ENCODE measurements at regions not wholly inside any gene's neighbourhood (a gene's known extent, or its start where the extent isn't known, plus 50 kb on each side); places are given as distances from the start of the nearest gene placed in this dataset.

GRCh38 chr7:13198036-13198435, 510.6 kb downstream of the ARL4A start:
- H3K9me3 ChIP-seq (ENCODE audit: low read depth, low read length, poor library complexity, severe bottlenecking) = no peaks in the 10 kb centered on the region
- no TSS peak for BruUV-seq (replicated peaks)
- peaks cover 9% of the 10 kb centered on the region for H3K27me3 ChIP-seq (replicated peaks; ENCODE audit: insufficient read depth, low read depth, low read length, poor library complexity)
- CTCF ChIA-PET = no interaction called here
- no peak overlapping the region for H3K4me3 ChIP-seq (ENCODE audit: low read depth, low read length, poor library complexity, severe bottlenecking)
- no peak overlapping the region for H3K27ac ChIP-seq (ENCODE audit: low read depth, low read length, poor library complexity, severe bottlenecking)
- POLR2A ChIA-PET (ENCODE audit: low non-redundant PET) = no interaction called here
- H3K4me1 ChIP-seq (ENCODE audit: insufficient read depth, low read length, poor library complexity, severe bottlenecking) = no peaks in the 10 kb centered on the region
- DNase-seq (ENCODE audit: low spot score) = no peak
- TF ChIP-seq EZH2 (IDR thresholded peaks at IDR 0.05; ENCODE audit: borderline replicate concordance, low read depth, low read length, poor library complexity, severe bottlenecking) (no peak), CTCF (conservative IDR thresholded peaks at IDR 0.05; ENCODE audit: low read depth, low read length) (no peak)
- intact Hi-C loops (cut with micrococcal nuclease; ENCODE audit: unreplicated experiment) = no loop called here
- H3K36me3 ChIP-seq (ENCODE audit: insufficient read depth, low read length, poor library complexity, severe bottlenecking) = no peaks in the 10 kb centered on the region

GRCh38 chr7:13198727-13199126, 511.3 kb downstream of the ARL4A start:
- POLR2A ChIA-PET (ENCODE audit: low non-redundant PET) = no interaction called here
- no peak overlapping the region for H3K27ac ChIP-seq (ENCODE audit: low read depth, low read length, poor library complexity, severe bottlenecking)
- H3K4me3 ChIP-seq (ENCODE audit: low read depth, low read length, poor library complexity, severe bottlenecking) = no peak overlapping the region
- H3K36me3 ChIP-seq (ENCODE audit: insufficient read depth, low read length, poor library complexity, severe bottlenecking) = no peaks in the 10 kb centered on the region
- DNase-seq (ENCODE audit: low spot score) = no peak
- intact Hi-C loops (cut with micrococcal nuclease; ENCODE audit: unreplicated experiment) = no loop called here
- no peak for TF ChIP-seq EZH2 (IDR thresholded peaks at IDR 0.05; ENCODE audit: borderline replicate concordance, low read depth, low read length, poor library complexity, severe bottlenecking)
- TF ChIP-seq CTCF (conservative IDR thresholded peaks at IDR 0.05; ENCODE audit: low read depth, low read length) = no peak
- H3K4me1 ChIP-seq (ENCODE audit: insufficient read depth, low read length, poor library complexity, severe bottlenecking) = no peaks in the 10 kb centered on the region
- CTCF ChIA-PET = no interaction called here
- H3K27me3 ChIP-seq (replicated peaks; ENCODE audit: insufficient read depth, low read depth, low read length, poor library complexity) = peaks cover 9% of the 10 kb centered on the region
- BruUV-seq (replicated peaks) = no TSS peak
- no peaks in the 10 kb centered on the region for H3K9me3 ChIP-seq (ENCODE audit: low read depth, low read length, poor library complexity, severe bottlenecking)

- ChIA-PET CTCF (no interaction called here), POLR2A (ENCODE audit: low non-redundant PET) (interaction anchor here (0.6 kb wide), 1 partner anchor 19 kb away, joined by 3 read pairs; no protein-coding TSS in a partner anchor)
- Histone ChIP-seq H3K27me3 (replicated peaks; ENCODE audit: insufficient read depth, low read depth, low read length, poor library complexity) (peaks cover 5% of the 10 kb centered on the region), H3K27ac (ENCODE audit: low read depth, low read length, poor library complexity, severe bottlenecking) (no peak overlapping the region), H3K36me3 (ENCODE audit: insufficient read depth, low read length, poor library complexity, severe bottlenecking) (no peaks in the 10 kb centered on the region), H3K4me3 (ENCODE audit: low read depth, low read length, poor library complexity, severe bottlenecking) (no peak overlapping the region), H3K9me3 (ENCODE audit: low read depth, low read length, poor library complexity, severe bottlenecking) (no peaks in the 10 kb centered on the region), H3K4me1 (ENCODE audit: insufficient read depth, low read length, poor library complexity, severe bottlenecking) (no peaks in the 10 kb centered on the region)
- intact Hi-C loops (cut with micrococcal nuclease; ENCODE audit: unreplicated experiment) = no loop called here
- TF ChIP-seq CTCF (conservative IDR thresholded peaks at IDR 0.05; ENCODE audit: low read depth, low read length) = no peak
- TF ChIP-seq EZH2 (IDR thresholded peaks at IDR 0.05; ENCODE audit: borderline replicate concordance, low read depth, low read length, poor library complexity, severe bottlenecking) = no peak
- DNase-seq (ENCODE audit: low spot score) = no peak
- BruUV-seq (replicated peaks) = no TSS peak
Measured at GRCh38 chr7:13201628-13202027, 514.2 kb downstream of the ARL4A start.
